ENCODE measurements at regions not wholly inside any gene's neighbourhood (a gene's known extent, or its start where the extent isn't known, plus 50 kb on each side); places are given as distances from the start of the nearest gene placed in this dataset.

GRCh38 chr5:3654515-3654914, 58.9 kb downstream of the IRX1 start:
- no peak for DNase-seq

GRCh38 chr5:3656803-3657202, 61.2 kb downstream of the IRX1 start:
- no peak for DNase-seq

GRCh38 chr5:3657364-3658022, 61.9 kb downstream of the IRX1 start:
- no peak for DNase-seq

- no peak for DNase-seq
Observed at GRCh38 chr5:3658929-3659328, 63.3 kb downstream of the IRX1 start.

- DNase-seq, result no peak
Observed at GRCh38 chr5:3659907-3660306, 64.3 kb downstream of the IRX1 start.

- DNase-seq, result no peak
Observed at GRCh38 chr5:3660630-3661029, 65.0 kb downstream of the IRX1 start.

GRCh38 chr5:3661755-3662296, 66.2 kb downstream of the IRX1 start:
- no peak for DNase-seq

GRCh38 chr5:3662344-3662743, 66.7 kb downstream of the IRX1 start:
- DNase-seq, result no peak

GRCh38 chr5:3671337-3671736, 75.7 kb downstream of the IRX1 start:
- no peak for DNase-seq

GRCh38 chr5:3678801-3679200, 83.2 kb downstream of the IRX1 start:
- DNase-seq, result no peak

GRCh38 chr5:3680821-3681220, 85.2 kb downstream of the IRX1 start:
- no peak for DNase-seq

- no peak for DNase-seq
Observed at GRCh38 chr5:3684118-3684517, 88.5 kb downstream of the IRX1 start.

GRCh38 chr5:3684771-3685354, 89.2 kb downstream of the IRX1 start:
- no peak for DNase-seq

- no peak for DNase-seq
Observed at GRCh38 chr5:3694819-3695218, 99.2 kb downstream of the IRX1 start.

- DNase-seq, result no peak
Observed at GRCh38 chr5:3695818-3696217, 100.2 kb downstream of the IRX1 start.

- no peak for DNase-seq
Observed at GRCh38 chr5:3698412-3698811, 102.8 kb downstream of the IRX1 start.

GRCh38 chr5:3701694-3702093, 106.1 kb downstream of the IRX1 start:
- DNase-seq, result no peak

GRCh38 chr5:3704661-3705060, 109.0 kb downstream of the IRX1 start:
- DNase-seq, result no peak

GRCh38 chr5:3709068-3709716, 113.6 kb downstream of the IRX1 start:
- no peak for DNase-seq

- DNase-seq, result no peak
Observed at GRCh38 chr5:3709717-3710348, 114.2 kb downstream of the IRX1 start.

- DNase-seq, result no peak
Observed at GRCh38 chr5:3715062-3715461, 119.4 kb downstream of the IRX1 start.

GRCh38 chr5:3729631-3730030, 134.0 kb downstream of the IRX1 start:
- no peak for DNase-seq

- no peak for DNase-seq
Observed at GRCh38 chr5:3734632-3735031, 139.0 kb downstream of the IRX1 start.

- no peak for DNase-seq
Observed at GRCh38 chr5:3736466-3736865, 140.8 kb downstream of the IRX1 start.

Data from CD4-positive, alpha-beta T cell treated with Interleukin-17A for 1 hour (primary cell).